GM23338 (cell line): ENCODE measurements at regions not wholly inside any gene's neighbourhood (a gene's known extent, or its start where the extent isn't known, plus 50 kb on each side); places are given as distances from the start of the nearest gene placed in this dataset.

ENCODE experiments used
- EZH2 ChIP-seq: fragments of 200-600 bp; sonication (generic); IDR thresholded peaks from one replicate; pipeline ENCODE4 v1.8.0; 2017; ENCODE audit warnings: antibody characterized with exemption, mild to moderate bottlenecking, low read depth; ENCODE audit not compliant: unreplicated experiment
- TF ChIP-seq, protein P1 (sequence below), 2 experiments: fragments of 200-600 bp in 1 of 2; sonication (generic) in 1 of 2; conservative IDR thresholded peaks; 2 replicates each; pipeline versions ENCODE4 v1.5.1 to v1.6.1; 2016 to 2017; ENCODE audit warnings: antibody characterized with exemption in 2 of 2, low read depth in 2 of 2, mild to moderate bottlenecking in 2 of 2, moderate library complexity in 1 of 2
- TF ChIP-seq, protein P2 (sequence below): IDR thresholded peaks from one replicate; pipeline ENCODE4 v1.6.1; 2018; ENCODE audit warnings: antibody characterized with exemption; ENCODE audit not compliant: unreplicated experiment

DNA sequence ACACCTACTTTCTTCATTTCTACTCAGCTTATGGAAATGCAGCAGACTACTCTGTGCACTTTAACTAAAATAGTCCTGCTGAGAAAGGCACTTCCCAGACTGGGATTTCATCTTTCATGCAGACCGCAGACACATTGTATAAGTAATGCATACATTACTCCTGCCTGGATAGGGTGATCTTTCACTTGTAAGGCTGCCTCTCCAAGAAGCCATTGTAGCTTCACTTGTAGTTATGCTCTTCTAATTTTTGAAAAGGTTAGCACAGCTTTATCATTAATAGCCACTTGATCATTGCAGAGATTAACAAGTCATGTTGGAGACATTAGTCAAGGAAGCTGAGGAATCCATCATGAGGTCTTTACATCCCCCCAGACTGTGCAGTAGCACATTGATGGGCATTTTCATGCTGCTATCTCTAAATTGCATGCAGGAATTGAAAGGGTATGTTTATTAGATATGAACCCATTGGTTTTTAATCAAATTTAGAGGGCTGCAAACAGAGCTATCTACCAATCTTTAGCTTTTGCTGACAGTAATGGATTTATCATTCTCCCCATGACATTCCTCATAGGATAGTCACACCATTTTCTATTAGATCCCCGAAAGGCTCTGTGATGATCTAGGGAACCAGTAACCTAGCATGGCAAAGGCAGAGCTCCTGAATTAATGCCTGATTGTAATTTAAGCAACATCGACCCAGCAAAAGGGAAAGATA lies 1074.7 kb upstream of the NXPH2 start:
- TF ChIP-seq, protein P1, sequence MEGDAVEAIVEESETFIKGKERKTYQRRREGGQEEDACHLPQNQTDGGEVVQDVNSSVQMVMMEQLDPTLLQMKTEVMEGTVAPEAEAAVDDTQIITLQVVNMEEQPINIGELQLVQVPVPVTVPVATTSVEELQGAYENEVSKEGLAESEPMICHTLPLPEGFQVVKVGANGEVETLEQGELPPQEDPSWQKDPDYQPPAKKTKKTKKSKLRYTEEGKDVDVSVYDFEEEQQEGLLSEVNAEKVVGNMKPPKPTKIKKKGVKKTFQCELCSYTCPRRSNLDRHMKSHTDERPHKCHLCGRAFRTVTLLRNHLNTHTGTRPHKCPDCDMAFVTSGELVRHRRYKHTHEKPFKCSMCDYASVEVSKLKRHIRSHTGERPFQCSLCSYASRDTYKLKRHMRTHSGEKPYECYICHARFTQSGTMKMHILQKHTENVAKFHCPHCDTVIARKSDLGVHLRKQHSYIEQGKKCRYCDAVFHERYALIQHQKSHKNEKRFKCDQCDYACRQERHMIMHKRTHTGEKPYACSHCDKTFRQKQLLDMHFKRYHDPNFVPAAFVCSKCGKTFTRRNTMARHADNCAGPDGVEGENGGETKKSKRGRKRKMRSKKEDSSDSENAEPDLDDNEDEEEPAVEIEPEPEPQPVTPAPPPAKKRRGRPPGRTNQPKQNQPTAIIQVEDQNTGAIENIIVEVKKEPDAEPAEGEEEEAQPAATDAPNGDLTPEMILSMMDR (conservative IDR thresholded peaks at IDR 0.05; ENCODE audit: low read depth in 2 of 2), result no peak
- TF ChIP-seq, protein P2, sequence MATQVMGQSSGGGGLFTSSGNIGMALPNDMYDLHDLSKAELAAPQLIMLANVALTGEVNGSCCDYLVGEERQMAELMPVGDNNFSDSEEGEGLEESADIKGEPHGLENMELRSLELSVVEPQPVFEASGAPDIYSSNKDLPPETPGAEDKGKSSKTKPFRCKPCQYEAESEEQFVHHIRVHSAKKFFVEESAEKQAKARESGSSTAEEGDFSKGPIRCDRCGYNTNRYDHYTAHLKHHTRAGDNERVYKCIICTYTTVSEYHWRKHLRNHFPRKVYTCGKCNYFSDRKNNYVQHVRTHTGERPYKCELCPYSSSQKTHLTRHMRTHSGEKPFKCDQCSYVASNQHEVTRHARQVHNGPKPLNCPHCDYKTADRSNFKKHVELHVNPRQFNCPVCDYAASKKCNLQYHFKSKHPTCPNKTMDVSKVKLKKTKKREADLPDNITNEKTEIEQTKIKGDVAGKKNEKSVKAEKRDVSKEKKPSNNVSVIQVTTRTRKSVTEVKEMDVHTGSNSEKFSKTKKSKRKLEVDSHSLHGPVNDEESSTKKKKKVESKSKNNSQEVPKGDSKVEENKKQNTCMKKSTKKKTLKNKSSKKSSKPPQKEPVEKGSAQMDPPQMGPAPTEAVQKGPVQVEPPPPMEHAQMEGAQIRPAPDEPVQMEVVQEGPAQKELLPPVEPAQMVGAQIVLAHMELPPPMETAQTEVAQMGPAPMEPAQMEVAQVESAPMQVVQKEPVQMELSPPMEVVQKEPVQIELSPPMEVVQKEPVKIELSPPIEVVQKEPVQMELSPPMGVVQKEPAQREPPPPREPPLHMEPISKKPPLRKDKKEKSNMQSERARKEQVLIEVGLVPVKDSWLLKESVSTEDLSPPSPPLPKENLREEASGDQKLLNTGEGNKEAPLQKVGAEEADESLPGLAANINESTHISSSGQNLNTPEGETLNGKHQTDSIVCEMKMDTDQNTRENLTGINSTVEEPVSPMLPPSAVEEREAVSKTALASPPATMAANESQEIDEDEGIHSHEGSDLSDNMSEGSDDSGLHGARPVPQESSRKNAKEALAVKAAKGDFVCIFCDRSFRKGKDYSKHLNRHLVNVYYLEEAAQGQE, result no peak
- TF ChIP-seq EZH2, result no peak
